Gastroesophageal sphincter (tissue), 3 donors: ENCODE measurements at regions not wholly inside any gene's neighbourhood (a gene's known extent, or its start where the extent isn't known, plus 50 kb on each side); places are given as distances from the start of the nearest gene placed in this dataset.

ENCODE experiments used
- EP300 ChIP-seq: sonication (generic); formaldehyde crosslinking; IDR thresholded peaks from one replicate; pipeline ENCODE4 v1.6.1; 2017; ENCODE audit warnings: antibody characterized with exemption, mild to moderate bottlenecking
- POLR2A ChIP-seq, 2 donors: fragments of 450-650 bp; IDR thresholded peaks; one replicate each; pipeline ENCODE4 v1.6.1; 2017; ENCODE audit warnings: antibody characterized with exemption in 2 of 2, mild to moderate bottlenecking in 2 of 2, moderate library complexity in 1 of 2
- POLR2AphosphoS5 ChIP-seq: sonication (generic); formaldehyde crosslinking; IDR thresholded peaks from one replicate; pipeline ENCODE4 v1.6.1; 2017; ENCODE audit warnings: antibody characterized with exemption
- TF ChIP-seq, protein P1 (sequence below), 4 experiments: fragments of 200-600 bp in 2 of 4; fragments of 450-650 bp in 2 of 4; sonication (generic) in 1 of 4; IDR thresholded peaks; one replicate each; pipeline ENCODE4 v1.5.1; 2017 to 2019; ENCODE audit warnings: antibody characterized with exemption in 4 of 4, mild to moderate bottlenecking in 2 of 4, moderate library complexity in 2 of 4

DNA sequence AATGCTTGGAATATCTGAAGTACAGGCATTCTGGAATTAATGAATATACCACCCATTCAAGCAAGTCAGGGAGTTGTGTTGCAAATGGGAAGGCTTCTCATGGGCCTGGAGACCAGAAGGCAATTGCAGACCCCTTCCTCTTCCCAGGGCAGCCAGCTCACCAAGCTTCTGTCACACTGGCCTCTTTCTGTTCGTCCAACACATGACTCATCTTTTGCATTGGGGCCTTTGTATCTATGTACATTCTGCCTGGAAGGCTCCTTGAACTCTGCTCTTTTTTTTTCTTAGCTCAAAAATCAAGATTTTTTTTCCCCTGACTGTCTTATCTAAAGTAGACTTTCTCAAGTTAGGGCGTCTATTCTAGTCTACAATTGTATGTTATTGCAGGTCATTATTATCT is 132.9 kb upstream of the MYLIP start:
- TF ChIP-seq, protein P1, sequence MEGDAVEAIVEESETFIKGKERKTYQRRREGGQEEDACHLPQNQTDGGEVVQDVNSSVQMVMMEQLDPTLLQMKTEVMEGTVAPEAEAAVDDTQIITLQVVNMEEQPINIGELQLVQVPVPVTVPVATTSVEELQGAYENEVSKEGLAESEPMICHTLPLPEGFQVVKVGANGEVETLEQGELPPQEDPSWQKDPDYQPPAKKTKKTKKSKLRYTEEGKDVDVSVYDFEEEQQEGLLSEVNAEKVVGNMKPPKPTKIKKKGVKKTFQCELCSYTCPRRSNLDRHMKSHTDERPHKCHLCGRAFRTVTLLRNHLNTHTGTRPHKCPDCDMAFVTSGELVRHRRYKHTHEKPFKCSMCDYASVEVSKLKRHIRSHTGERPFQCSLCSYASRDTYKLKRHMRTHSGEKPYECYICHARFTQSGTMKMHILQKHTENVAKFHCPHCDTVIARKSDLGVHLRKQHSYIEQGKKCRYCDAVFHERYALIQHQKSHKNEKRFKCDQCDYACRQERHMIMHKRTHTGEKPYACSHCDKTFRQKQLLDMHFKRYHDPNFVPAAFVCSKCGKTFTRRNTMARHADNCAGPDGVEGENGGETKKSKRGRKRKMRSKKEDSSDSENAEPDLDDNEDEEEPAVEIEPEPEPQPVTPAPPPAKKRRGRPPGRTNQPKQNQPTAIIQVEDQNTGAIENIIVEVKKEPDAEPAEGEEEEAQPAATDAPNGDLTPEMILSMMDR (IDR thresholded peaks at IDR 0.05), result no peak
- TF ChIP-seq POLR2AphosphoS5 (no peak), EP300 (no peak), POLR2A (IDR thresholded peaks at IDR 0.05) (no peak)
